NCI-H2196 (cell line): ENCODE measurements at regions not wholly inside any gene's neighbourhood (a gene's known extent, or its start where the extent isn't known, plus 50 kb on each side); places are given as distances from the start of the nearest gene placed in this dataset.

Experiments used
- DNase-seq: peaks from one replicate; lab custom pipeline; 2025; ENCODE audit not compliant: unreplicated experiment; lab: John Stamatoyannopoulos, UW

DNA sequence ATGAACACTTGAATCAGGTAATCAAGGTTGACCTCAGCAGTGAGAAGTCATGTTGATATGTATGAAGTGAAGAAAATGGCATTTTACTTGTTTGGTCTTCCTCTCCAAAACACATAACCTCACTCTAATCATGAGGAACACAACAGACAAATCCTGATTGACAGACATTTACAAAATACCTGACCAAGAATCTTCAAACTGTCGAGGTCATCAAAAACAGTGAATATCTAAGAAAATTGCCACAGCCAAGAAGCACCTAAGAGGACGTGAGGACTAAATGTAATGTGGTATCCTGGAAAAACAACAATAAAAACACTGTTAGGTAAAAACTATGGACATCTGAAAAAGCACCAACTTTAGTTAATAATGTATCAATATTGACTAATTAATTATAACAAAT, 129.5 kb upstream of the MAGEB18 start:
- no peak for DNase-seq

DNA sequence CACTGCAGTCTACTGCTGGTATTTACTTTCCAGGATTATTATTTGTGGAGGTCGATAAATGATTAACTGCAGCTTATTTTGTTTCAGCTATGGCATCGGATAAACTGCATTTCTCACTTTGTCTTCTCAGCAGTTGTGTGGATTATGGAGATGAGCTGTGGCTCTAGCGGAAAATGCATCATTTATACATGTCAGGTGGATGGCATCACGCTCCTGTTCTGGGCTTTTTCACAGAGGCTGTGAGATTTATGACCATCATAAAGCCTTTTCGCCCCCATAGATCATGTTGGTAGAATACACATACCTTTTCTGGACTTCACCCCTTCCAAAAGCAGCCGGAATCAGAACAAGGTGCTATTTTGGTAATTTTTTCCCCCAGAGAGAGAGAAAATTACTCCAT, 118.8 kb upstream of the MAGEB18 start:
- DNase-seq, result no peak

DNA sequence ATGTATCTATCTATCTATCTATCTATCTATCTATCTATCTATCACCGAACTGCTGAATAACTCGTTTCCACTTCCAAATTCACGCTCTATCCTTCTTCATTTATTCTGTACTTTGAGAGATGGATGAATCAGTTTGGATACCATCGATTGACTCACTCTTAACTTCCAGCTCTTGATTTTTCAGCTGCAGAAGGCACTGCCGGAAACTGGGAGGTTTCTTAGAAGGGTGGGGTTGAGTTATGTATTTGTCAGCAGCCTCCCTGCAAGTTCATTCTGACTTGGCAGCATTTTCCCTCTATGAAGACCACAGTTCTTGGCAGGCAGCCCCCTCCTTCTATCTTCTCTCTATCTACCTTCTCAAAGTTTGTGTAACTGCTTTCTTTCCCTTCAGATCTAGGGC, 112.0 kb upstream of the MAGEB18 start:
- DNase-seq, result no peak

DNA sequence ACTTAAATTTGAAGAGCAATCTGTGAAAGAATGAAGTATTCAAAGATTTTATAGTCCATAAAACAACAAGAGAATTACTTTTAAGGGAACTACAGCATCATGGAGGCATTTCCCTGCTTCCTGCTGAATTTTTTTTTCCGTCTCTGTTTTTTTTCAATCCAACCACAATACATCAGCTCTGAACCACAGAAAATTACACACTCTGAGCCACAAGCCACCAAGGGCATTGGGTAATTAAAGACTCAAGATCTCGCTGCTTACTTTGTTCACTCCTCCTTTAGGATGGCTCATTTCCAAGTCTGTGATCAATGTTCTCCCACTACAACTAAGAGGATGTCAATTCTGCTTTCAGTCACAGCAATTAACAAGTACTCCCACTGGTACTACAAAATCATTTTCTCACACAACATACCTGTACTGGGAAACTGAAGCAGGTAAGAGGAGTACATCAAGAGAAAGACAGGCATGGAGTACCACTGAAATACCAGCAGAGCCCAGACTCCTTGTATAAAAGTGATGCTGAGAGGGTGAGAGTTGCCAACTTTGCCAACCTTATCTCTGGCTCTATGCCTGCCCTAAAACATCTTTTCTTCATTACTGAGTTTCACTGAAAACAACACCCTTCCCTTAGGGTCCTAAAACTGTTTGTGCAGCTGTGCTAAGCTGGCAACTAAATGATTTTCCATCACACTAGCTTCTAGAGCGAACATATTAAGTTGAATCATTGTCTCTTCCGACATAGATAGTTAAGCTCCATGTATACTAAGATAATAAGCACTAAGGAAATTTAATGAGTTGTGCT, 105.8 kb upstream of the MAGEB18 start:
- no peak for DNase-seq

DNA sequence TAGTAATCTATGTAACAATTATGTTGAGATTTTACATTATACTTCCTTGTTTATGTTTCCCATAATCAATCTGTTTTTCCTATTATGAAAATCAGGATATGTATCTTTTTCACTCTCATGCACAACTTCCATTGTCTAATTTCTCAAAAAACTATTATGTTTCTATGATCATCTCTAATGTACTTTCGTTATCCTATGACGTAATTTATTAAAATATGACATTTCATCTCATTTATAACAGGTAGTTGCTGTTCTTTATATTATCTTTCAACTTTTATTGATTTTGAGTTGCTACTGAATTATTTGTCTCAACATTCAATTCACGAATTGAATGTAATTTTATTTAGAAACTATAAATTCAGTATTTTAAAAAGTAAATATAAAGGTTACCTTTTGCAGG, 100.8 kb upstream of the MAGEB18 start:
- DNase-seq, result no peak

DNA sequence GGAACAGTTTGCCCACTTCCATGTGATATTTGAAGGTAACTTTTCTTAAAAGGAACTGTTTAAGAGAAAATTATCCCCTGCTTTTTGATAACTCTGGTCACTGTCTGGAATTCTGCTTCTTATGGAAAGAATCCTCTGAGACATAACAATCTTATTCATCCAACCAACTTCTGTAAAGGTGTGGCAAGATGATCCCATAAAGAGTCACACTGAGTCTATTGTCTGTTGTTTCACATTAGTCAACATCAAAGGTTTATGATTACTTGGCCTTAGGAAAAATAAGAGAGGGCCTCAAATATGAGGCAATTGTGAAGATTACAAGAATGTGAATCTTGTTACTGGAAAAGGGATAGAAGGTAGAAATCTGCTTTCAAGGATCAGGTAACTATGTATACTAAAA, 88.0 kb upstream of the MAGEB18 start:
- DNase-seq, result no peak

DNA sequence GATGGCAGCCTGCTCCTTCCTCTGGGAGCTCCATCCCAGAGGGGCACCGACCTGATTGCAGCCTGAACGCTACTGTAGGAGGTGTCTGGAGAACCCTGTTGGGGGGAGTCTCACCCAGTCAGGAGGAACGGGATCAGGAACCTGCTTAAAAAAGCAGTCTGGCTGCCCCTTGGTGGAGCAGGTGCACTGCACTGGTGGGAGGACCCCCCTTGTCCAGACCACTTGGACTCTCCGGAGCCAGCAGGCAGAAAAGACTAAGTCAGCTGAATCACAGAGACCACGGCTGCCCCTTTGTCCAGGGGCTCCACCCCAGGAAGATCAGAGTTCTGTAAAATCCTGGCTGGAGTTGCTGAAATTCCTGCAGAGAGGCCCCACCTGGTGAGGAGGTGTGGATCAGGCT, 67.3 kb upstream of the MAGEB18 start:
- no peak for DNase-seq

DNA sequence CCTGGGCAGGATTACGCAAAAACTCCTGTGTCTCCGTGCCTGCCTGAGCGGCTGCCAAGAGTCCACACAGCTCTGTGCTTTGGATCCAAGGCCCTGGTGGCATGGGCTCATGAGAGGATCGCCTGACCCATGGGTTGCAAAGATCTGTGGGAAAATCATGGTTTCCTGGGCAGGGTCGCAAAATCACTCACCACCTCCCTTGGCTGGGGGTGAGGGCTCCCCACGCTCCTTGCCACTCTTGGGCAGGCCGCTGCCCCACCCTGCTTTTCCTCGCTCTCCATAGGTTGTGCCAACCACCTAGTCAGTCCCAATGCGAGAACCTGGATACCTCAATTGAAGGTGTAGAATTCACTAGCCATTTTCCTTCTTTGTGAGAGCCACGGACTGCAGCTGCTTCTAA, 66.5 kb upstream of the MAGEB18 start:
- no peak for DNase-seq

DNA sequence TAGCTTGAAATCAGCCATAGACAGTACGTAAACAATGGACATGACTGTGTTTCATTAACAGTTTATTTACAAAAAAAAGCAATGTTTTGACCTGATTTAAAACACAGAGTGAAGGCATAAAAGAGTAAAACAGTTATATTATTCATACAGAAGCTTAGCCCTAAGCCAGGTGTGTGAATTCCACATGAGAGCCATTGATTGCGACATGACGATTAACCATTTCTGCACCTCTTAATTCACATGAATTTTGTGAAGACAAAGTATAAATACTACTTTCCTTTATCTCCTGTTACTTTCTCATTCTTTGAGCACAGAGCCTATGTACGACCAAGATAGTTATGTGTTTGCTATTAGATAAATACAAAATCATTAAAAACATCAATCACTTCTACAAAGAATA, 55.0 kb upstream of the MAGEB18 start:
- DNase-seq, result no peak
